ENCODE measurements at regions not wholly inside any gene's neighbourhood (a gene's known extent, or its start where the extent isn't known, plus 50 kb on each side); places are given as distances from the start of the nearest gene placed in this dataset.

DNA sequence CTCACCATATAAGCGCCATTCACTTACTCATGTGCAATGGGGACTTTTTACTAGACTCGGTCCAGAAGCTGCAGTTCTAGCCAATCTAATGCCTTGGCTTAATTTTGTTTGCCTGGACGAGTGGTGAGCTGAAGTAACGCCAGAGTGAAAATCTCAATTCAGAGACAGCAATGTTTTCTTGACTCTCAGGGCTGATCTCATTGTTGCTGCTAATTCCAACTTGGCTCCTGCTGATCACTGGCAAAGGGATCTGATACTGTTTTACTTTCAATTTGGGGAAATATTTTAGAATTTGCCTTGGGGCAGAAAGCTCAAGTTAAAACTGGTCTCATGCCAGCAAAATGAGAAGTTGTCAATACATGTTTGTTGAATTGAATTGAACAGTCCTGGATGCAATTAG is 906.6 kb upstream of the CDH2 start:
- TF ChIP-seq THYN1 (CRISPR knock-in tag; IDR thresholded peaks at IDR 0.05; ENCODE audit: borderline replicate concordance, low read depth) (no peak), AGO1 (IDR thresholded peaks at IDR 0.05; ENCODE audit: low read depth, low read length, poor library complexity, severe bottlenecking) (no peak), POLR2AphosphoS5 (IDR thresholded peaks at IDR 0.05; ENCODE audit: low read depth, low read length) (no peak), KLF16 (CRISPR knock-in tag; IDR thresholded peaks at IDR 0.05) (no peak), MYC (CRISPR knock-in tag; IDR thresholded peaks at IDR 0.05; ENCODE audit: borderline replicate concordance) (no peak), NFRKB (IDR thresholded peaks at IDR 0.05) (no peak), CTCF (CRISPR knock-in tag; IDR thresholded peaks at IDR 0.05) (no peak), MAZ (IDR thresholded peaks at IDR 0.05; ENCODE audit: borderline replicate concordance, low read depth, low read length) (no peak), MAZ (CRISPR knock-in tag; IDR thresholded peaks at IDR 0.05; ENCODE audit: low read depth) (no peak), ZNF790 (CRISPR knock-in tag; IDR thresholded peaks at IDR 0.05; ENCODE audit: borderline replicate concordance) (no peak), REST (IDR thresholded peaks at IDR 0.05; ENCODE audit: borderline replicate concordance in 1 of 2, low read depth in 1 of 2, low read length in 2 of 2) (no peak)
- TF ChIP-seq, protein P1, sequence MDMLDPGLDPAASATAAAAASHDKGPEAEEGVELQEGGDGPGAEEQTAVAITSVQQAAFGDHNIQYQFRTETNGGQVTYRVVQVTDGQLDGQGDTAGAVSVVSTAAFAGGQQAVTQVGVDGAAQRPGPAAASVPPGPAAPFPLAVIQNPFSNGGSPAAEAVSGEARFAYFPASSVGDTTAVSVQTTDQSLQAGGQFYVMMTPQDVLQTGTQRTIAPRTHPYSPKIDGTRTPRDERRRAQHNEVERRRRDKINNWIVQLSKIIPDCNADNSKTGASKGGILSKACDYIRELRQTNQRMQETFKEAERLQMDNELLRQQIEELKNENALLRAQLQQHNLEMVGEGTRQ (IDR thresholded peaks at IDR 0.05; ENCODE audit: low read depth, low read length) = no peak
- TF ChIP-seq, protein P1 (CRISPR knock-in tag; IDR thresholded peaks at IDR 0.05; ENCODE audit: borderline replicate concordance) = no peak
- TF ChIP-seq, protein P2, sequence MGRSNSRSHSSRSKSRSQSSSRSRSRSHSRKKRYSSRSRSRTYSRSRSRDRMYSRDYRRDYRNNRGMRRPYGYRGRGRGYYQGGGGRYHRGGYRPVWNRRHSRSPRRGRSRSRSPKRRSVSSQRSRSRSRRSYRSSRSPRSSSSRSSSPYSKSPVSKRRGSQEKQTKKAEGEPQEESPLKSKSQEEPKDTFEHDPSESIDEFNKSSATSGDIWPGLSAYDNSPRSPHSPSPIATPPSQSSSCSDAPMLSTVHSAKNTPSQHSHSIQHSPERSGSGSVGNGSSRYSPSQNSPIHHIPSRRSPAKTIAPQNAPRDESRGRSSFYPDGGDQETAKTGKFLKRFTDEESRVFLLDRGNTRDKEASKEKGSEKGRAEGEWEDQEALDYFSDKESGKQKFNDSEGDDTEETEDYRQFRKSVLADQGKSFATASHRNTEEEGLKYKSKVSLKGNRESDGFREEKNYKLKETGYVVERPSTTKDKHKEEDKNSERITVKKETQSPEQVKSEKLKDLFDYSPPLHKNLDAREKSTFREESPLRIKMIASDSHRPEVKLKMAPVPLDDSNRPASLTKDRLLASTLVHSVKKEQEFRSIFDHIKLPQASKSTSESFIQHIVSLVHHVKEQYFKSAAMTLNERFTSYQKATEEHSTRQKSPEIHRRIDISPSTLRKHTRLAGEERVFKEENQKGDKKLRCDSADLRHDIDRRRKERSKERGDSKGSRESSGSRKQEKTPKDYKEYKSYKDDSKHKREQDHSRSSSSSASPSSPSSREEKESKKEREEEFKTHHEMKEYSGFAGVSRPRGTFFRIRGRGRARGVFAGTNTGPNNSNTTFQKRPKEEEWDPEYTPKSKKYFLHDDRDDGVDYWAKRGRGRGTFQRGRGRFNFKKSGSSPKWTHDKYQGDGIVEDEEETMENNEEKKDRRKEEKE (IDR thresholded peaks at IDR 0.05) = no peak
